RPMI7951 (cell line): ENCODE measurements at regions not wholly inside any gene's neighbourhood (a gene's known extent, or its start where the extent isn't known, plus 50 kb on each side); places are given as distances from the start of the nearest gene placed in this dataset.

ENCODE experiments used
- DNase-seq: peaks from one replicate; pipeline ENCODE4 v3.0.0-alpha.2; 2012; ENCODE audit warnings: low read depth

DNA sequence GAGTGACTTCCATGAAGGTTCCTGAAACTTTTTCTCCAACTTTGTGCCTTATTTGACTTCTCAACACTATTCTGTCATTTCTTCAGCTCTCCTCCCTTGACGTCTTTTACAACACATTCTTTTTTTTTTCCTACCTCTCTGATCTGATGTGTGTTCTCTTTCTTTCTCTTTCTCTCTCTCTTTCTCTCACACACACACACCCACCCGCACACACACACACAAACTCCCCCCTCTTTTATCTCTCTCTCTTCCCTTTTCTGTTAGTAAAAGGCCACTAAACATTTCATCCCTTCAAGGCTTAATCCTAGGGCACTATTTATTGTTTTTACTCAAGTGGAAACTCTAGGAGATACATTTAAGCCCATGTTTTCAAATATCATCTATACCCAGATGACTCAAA, 107.8 kb upstream of the CNTNAP5 start:
- DNase-seq: no peak

DNA sequence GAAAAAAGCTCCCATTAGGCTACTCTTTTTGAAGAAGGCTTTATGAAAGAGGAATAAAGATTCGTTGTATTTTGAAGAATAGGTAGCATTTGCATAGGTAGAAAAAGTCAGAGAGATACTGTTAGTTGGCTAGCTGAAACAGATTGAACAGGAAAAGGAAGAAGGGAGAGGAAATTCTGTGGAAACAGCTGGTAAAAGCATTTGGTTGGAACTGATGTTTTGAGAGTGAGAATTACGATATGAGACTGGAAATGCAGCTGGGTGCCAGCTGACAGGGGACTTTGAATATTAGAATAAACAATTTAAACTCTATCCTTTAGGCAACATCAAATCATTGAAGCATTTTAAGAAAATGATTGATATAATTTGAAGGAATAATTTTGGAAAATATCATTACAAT, 96.7 kb upstream of the CNTNAP5 start:
- no peak for DNase-seq

DNA sequence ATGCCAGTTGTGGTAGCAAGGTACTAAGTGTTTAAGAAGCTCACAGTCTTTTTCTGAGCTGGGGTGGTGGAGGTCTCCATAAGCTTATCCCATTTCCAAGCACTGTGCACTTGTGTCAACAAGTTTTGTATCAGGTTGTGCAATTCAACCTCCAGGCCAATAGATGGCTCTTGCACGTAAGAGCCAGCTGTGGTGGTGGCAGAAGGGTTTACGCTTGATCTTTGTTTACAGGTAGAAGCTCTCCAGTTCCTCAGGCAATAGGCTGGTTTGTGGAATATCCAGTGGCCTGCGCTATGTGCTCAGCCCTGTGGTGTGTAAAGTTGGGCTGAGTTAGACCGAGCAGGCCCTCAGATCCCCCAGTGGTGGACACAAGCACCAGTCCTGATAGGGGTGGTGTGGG, 89.7 kb upstream of the CNTNAP5 start:
- DNase-seq: no peak

DNA sequence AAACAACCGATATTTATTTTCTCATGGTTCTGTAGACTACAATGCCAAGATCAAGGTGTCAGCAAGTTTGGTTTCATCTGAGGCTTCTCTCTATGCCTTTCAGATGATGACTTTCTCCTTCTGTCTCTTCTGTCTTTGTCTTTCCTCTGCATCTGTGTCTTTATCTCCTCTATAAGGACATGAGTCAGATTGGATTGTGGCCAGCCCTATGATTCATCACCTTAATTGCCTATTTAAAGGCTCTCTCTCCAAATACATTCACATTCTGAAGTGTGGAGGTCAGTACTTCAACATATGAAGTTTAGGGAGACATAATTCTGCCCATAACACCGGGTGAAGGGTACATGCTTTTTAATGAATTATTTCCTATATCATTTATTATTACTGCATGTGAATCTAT, 71.2 kb upstream of the CNTNAP5 start:
- peak; percentile 79 for DNase-seq

DNA sequence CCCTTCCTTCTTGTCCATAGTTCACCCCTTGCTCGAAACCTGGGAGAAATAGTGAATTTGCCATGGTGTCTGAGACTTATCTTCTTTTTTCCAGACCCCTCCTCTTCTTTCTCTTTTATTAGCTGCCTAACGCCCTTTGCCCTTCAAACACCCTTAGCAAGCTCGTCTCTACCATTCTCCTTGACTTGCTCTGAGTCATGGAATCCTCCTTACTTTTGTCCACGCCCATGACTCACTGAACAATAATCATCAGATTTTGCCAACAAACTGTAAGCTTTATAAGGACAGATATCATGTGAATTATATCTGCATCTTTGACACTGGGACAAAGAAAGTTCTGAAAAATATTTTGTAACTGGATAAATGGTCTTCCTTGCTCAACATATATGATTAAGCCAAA, 67.1 kb upstream of the CNTNAP5 start:
- DNase-seq: peak; percentile 3

DNA sequence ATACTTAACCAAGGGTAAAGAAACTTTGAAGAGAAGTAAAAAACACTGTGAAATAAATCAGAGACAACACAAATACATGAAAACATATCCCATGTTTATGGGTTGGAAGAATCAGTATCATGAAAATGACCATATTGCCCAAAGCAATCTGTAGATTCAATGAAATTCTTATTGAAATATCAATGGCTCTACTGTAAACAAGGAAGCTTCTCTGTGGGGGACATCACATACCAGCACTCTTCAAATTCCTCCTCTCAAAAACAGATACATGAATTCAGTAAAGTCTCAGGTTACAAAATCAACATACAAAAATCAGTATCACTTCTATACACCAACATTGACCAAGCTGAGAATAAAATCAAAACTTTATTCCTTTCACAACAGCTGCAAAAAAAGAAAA, 63.5 kb upstream of the CNTNAP5 start:
- DNase-seq: peak; percentile 10

DNA sequence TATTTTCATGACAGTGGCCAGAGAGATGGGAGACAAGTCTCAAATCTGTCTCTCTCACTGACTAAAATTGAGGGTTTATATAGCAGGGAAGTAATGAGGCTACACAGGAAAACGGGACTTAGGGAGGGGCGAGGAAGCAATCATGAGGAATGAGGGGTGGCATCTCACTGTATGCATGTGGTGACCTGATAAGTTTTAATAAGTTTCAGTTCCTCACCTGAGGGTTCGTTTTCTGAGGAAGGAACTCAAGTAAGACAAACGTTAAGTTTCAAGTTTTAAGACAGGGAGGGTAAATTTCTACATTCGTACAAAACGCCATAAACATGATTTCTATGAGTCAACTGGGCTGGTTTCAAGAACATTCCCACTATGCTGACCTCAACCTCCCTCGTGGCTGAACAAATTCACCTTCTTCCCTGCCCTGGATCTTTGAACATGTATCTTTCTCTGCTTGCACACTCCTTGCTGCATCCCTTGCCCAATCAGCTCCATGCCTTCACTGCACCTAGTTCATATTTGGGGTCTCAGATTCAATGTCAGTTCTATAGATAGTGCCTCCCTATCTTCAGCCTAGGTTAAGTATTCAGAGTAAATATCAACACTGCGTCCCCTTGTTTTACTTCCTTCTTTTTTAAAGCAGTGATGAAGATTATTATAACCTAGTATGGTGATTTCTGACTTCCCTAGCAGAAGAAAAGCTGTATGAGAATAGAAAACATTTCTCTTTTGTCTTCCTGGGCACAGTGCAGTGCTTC, 53.3 kb upstream of the CNTNAP5 start:
- DNase-seq: no peak
